PC-9 (cell line): ENCODE measurements at regions not wholly inside any gene's neighbourhood (a gene's known extent, or its start where the extent isn't known, plus 50 kb on each side); places are given as distances from the start of the nearest gene placed in this dataset.

Experiments
- CTCF ChIP-seq: fragments of 200-600 bp; sonication (generic); conservative IDR thresholded peaks from 2 replicates; pipeline ENCODE4 v1.6.1; 2017; ENCODE audit warnings: mixed run types, antibody characterized with exemption, mild to moderate bottlenecking, moderate library complexity
- EZH2 ChIP-seq: fragments of 200-600 bp; sonication (generic); IDR thresholded peaks from 2 replicates; pipeline ENCODE4 v1.8.0; 2017; ENCODE audit warnings: antibody characterized with exemption, low read depth

GRCh38 chr4:43113196-43113595 is 220.7 kb downstream of the GRXCR1 start:
- no peak for TF ChIP-seq CTCF
- no peak for TF ChIP-seq EZH2
